Activated CD4-positive, alpha-beta T cell treated with anti-CD3 and anti-CD28 coated beads, Interleukin-2, amount 50 U/mL, for 16 hours (primary cell): ENCODE measurements at regions not wholly inside any gene's neighbourhood (a gene's known extent, or its start where the extent isn't known, plus 50 kb on each side); places are given as distances from the start of the nearest gene placed in this dataset.
"Not testable (repeated sequence)": the region's sequence is repeated elsewhere in the genome, so short reads cannot be mapped to it uniquely, and the experiment has no call there.

Experiments used
- DNase-seq: peaks from one replicate; pipeline ENCODE4 v3.0.0-alpha.2; 2020

- no peak for DNase-seq
Observed at GRCh38 chr11:114758627-114759026, 80.3 kb downstream of the NXPE2 start.

DNA sequence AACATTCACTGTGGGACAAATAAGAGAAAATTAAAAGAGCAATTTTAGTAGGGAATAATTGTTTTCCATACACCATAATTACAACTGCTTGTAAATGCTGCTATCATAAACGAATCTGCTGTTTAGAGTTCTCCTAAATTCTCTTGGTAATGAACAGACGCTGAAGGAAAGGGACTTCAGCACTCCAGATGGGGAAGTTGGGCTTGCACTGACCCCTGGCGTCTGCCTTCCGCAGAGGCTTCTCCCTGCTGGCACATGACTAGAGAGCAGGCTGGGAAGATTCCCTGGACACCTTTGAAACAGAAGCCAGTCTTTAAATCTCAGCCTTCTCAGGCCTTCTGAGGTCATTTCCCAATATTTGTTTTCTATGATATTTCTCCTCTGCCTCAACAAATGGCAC lies 84.1 kb downstream of the NXPE2 start:
- no peak for DNase-seq

- no peak for DNase-seq
Observed at GRCh38 chr11:114764563-114764962, 86.2 kb downstream of the NXPE2 start.

GRCh38 chr11:114771172-114771571 lies 92.8 kb downstream of the NXPE2 start:
- no peak for DNase-seq

GRCh38 chr11:114773541-114774338 lies 95.4 kb downstream of the NXPE2 start:
- DNase-seq = no peak

GRCh38 chr11:114774599-114775361 lies 96.5 kb downstream of the NXPE2 start:
- peak; percentile 30 for DNase-seq

DNA sequence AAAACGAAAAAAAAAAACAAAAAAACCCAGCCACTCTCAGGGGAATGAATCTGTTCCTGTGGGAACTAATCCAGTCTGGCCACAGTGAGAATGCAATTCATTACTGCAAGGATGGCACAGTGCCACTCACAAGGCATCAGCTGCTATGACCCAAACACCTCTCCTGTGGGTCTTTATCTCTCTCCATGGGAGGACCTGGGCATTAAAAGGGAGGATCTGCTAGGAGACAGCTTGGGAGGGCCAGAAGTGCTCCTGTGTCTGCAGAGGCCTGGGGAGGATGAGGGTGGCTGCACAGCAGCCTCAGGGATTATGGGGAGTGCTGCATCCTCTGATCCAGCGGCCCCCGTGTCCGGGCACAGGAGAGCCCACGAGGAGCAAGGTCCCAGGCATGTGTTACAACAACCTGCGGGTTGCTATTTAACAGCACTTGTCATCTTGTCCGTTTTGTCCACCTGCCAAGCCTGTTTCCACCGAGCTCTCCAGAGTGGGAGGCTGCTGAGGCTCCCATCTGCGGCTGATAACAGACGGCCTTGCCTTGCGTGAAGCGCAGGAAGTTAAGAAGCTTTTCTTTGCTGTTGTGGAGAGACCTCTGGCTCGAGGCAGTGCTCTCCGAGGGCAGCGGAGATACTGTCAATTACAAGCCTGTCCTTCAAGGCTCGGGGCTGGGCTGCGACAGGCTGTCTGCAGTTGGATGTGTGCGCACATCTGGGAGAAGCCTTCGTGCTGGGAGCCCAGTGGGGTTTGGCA lies 97.7 kb downstream of the NXPE2 start:
- no peak for DNase-seq

- peak; percentile 5 for DNase-seq
Observed at GRCh38 chr11:114776956-114777355, 98.6 kb downstream of the NXPE2 start.

DNA sequence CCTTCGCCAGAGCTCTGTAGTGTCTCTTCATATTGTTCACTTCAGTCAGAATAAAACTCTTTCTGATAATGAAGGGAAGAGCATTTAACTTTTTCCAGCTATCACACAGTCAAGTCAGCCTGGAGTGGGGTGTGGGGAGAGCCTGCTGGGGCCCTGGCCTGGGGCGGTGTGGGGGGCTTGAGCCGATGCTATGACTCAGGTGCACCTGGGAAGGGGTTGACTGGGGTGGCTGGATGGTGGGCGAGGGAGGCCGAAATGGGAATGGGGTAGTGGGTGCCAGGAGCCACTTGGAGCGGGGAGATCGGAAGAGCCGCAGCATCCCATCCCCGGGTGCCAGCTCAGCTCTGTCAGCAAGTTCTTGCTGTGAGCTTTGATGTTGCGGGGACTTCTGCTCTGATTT lies 100.9 kb downstream of the NXPE2 start:
- DNase-seq = no peak

- DNase-seq = no peak
Observed at GRCh38 chr11:114782650-114783310, 104.5 kb downstream of the NXPE2 start.

DNA sequence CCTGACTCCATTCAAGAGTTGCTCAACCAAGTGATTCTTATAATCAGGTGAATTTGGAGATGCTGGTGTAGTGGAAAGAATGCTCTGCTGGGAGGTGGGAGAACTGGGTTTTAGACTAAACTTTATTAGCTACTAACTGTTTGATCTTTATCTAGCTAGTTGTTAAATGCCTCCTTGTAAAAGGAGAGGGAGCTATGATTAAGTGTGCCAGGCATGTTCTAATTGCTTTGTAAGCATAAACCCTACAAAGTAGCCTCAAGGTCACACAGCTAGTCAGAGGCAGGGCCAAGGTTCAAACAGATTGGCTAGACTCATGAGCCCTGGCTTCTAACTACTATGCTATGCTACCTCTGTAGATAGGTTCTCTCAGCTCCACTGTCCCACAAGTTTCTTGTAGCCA lies 105.5 kb downstream of the NXPE2 start:
- no peak for DNase-seq

DNA sequence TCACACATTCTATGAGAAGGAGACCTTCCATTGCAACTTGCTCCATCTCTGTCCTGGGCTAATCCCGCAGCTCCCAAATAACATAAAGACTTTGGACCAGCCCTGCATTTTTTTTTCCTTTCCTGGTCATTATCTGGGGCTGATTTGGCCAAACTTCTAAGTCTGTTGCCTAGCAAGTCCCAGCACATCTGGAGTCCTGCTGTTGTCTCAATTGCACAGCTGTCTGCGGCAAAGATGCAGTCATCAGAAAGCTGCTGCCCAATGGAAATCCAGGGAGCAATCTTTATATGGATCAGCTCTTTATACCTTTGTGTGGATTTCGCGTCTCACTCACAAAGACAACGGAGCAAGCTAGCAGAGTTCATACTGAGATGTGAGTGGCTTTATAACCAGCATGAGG lies 105.9 kb downstream of the NXPE2 start:
- DNase-seq = no peak

DNA sequence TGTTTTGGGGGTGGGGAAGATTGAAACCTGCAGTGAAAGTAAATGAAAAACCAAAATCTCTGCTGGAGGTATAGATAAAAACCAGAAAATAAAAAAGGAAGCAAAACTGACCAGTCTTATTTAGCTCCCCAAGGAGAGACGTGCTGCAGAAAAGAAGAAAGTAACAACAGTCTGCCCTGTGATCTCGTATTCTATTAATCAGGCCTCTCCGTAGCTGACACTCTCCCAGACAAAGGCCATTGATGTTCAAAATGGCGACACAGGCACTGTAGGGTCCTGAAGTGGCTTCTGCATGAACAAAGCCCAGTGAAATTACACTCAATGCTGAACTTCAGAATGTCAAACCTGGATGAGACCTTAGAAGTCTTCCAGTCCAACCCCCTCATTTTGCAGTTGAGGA lies 106.6 kb downstream of the NXPE2 start:
- DNase-seq = no peak

DNA sequence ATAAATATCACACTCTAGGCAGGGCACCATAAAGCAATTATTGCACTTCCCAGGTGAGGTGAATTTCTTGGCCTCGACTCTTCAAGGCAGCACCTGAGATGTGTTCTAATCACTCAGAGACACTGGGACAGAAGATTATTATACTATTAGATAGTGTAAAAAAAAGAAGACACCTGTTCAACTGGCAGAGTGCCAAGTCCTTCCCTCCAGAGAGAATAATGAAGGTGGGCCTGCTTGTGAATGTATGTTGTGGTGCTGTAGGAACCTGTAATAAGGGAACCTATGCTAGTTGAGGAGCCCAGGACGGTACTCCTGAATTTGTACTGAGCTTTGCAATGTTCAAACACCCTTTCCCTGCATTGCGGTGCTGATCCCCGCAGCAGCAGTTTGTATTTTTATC lies 107.5 kb downstream of the NXPE2 start:
- DNase-seq = no peak

GRCh38 chr11:114787126-114787525 lies 108.8 kb downstream of the NXPE2 start:
- no peak for DNase-seq

DNA sequence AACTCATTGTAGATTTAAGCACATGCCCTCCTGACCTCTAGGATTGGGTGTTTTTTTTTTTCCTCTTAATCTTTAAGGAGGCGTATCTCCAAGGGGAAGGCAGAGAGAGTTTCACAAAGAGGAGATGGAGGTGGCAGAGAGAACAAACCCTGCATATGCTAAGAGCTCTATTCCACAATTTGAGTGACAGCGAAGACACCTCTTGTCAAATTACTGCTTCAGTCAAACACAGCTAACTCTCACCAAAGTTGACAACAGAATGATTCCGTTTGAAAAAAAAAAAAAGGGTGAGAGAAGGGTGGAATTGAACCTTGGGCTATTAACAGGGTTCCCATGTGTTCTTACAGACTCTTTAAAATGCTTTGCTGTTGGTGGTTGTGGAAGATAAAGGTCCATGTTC lies 112.6 kb downstream of the NXPE2 start:
- no peak for DNase-seq

DNA sequence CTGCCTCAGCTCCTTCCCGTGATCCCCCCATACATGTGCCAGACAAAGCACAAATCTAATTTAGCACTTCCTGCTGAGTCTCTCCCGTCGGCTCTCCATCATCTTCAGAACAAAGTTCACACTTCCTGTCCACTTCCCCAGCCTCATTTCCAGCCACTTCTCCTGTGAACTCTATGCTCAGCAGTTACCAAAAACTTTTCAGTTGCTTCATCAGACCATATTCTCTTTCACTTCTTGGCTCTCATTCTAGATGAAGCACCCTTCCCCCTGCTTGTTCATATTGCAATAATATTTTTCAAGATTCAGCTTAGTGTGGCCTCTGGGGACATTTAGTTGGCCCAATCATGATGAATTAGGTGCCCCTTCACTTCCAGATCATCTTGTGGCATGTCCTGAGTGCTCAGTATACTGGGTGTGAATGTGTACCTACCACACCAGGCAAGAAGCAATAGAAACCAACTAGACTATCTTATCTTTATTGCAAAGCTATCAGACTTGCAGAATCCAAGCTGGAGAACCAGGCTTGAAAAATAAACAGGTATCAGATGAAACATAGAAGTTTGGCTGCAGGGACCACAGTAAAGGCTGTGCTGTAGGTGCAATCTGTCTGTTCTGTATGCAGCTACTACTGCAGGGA lies 115.8 kb downstream of the NXPE2 start:
- no peak for DNase-seq

DNA sequence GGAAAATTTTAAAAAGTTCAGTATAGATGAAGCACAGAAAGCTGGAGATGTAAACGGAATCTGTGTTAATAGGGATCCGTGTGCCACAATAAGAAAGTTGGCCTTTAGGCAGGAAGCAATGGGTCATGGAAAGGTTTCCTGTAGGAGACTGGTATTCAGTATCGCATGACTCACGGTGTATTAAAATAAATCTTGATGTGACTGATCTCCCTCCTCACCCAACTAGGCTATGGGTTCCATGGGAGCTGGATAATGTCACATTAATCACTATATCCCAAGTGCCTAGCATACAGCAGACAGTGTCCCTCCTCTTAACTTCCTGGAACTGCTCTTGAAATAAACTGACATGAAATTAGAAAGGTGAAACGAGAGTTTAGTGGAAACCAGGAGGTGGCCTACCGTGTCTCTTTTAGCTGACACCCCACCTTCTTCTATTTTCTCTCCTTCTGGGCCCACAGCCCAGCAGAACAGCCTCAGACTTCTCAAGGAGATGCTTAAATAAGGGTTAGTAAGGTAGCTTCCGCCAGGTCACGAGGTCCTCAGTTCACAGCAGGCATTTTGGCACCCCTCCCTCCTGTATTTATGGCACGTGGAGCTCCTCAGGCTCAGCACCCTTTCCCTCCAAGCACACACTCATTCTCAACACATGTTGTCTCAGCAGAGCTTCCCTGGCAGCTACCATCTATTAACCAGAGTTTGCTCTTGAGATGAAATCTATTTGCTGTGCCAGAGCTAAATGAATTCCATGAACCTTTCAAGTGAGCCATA lies 118.8 kb downstream of the NXPE2 start:
- no peak for DNase-seq

DNA sequence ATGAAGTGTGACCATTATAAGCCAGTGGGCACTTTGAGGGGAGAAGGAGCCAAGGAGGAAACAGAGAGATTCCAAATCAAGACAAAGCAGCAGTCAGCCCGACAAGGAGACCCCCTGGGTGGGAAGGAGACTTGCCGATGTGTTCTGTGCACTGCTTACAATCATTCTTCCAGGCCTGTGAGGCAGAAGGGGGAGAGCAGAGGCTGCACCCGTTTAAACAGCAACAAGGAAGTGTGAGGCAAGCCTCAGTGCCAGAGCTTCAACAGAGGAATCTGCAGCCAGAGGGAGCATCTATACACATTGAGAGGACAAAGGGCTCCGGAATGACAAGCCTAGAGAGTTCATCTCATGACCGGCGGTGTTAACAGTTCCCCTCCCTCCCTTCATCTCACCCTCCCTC lies 121.1 kb downstream of the NXPE2 start:
- no peak for DNase-seq

DNA sequence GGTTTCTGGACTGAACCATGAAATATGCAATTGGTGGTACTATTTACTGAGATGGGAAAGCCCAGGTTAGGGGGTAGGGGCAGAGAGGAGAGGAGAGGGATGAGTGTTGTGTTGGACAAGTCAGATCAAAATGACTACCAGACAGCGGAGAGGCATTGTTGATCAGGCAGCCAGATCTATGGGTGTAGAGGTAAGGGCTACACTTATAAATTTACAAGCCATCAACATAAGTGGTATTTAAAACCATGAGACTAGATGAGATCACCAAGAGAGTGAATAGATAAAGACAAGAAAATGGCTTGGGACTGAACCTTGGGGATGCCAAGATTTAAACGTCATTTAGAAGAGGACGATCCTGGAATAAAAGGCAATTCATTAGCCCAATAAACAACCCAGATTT lies 123.4 kb downstream of the NXPE2 start:
- DNase-seq = no peak

GRCh38 chr11:114802878-114803277 lies 124.6 kb downstream of the NXPE2 start:
- no peak for DNase-seq

GRCh38 chr11:114805431-114805830 lies 127.1 kb downstream of the NXPE2 start:
- not testable (repeated sequence) for DNase-seq
